ENCODE measurements at regions not wholly inside any gene's neighbourhood (a gene's known extent, or its start where the extent isn't known, plus 50 kb on each side); places are given as distances from the start of the nearest gene placed in this dataset.
A peak's percentile ranks its signal among the peaks of the same experiment; 100 is the strongest.

GRCh38 chr15:70563561-70564095 is 199.7 kb downstream of the UACA start:
- Histone ChIP-seq H3K79me1 (ENCODE audit: low read depth, low read length) (no peaks in the 10 kb centered on the region), H2BK20ac (ENCODE audit: low read length) (no peak overlapping the region), H3K56ac (replicated peaks; ENCODE audit: insufficient read length, low read depth, low read length) (no peak overlapping the region), H3K4me2 (ENCODE audit: insufficient read depth in 1 of 2, low read depth in 2 of 2, low read length in 2 of 2) (no peak overlapping the region), H4K91ac (replicated peaks; ENCODE audit: insufficient read length, low read length) (no peak overlapping the region), H3K18ac (ENCODE audit: extremely low read depth, low read length) (no peak overlapping the region), H4K5ac (ENCODE audit: insufficient read length, low read depth, low read length) (no peak overlapping the region), H3K79me2 (ENCODE audit: control insufficient read depth in 1 of 2, insufficient read depth in 2 of 2, low read length in 2 of 2) (no peaks in the 10 kb centered on the region), H3K4me3 (ENCODE audit: extremely low read depth in 1 of 4, insufficient read depth in 2 of 4, low read depth in 3 of 4, low read length in 4 of 4) (no peak overlapping the region), H3K27me3 (replicated peaks in 1 of 4; ENCODE audit: control insufficient read depth in 3 of 4, extremely low read depth in 1 of 4, insufficient read depth in 3 of 4, low read length in 3 of 4) (no peaks in the 10 kb centered on the region; a peak in 1 of 7 replicates), H3K23ac (ENCODE audit: insufficient read length) (no peak overlapping the region), H3K23me2 (ENCODE audit: low read depth, low read length) (peaks cover 4% of the 10 kb centered on the region; the same call in 1 of the 2 replicates), H4K20me1 (replicated peaks in 1 of 2; ENCODE audit: control insufficient read depth in 1 of 2, insufficient read depth in 2 of 2, low read length in 2 of 2) (peaks cover 0 to 4% of the 10 kb centered on the region in 2 experiments), H3K14ac (ENCODE audit: insufficient read length) (no peak overlapping the region), H2AFZ (ENCODE audit: low read length) (no peak overlapping the region), H3K36me3 (ENCODE audit: control insufficient read depth in 2 of 4, insufficient read depth in 4 of 4, low read length in 3 of 4) (no peaks in the 10 kb centered on the region), H3K9me3 (ENCODE audit: insufficient read depth in 2 of 2, low read depth in 1 of 2, low read length in 1 of 2) (no peaks in the 10 kb centered on the region), H2BK15ac (ENCODE audit: low read length) (no peak overlapping the region), H3K4ac (replicated peaks; ENCODE audit: insufficient read length, low read depth, low read length) (no peak overlapping the region), H3K9ac (replicated peaks in 1 of 4; ENCODE audit: extremely low read depth in 1 of 4, low read depth in 3 of 4, low read length in 3 of 4) (no peak overlapping the region), H2BK12ac (ENCODE audit: low read depth, low read length) (no peak overlapping the region), H3K27ac (ENCODE audit: low read depth, low read length) (no peak overlapping the region), H4K8ac (ENCODE audit: extremely low read depth, insufficient read depth, low read length) (no peak overlapping the region), H3K4me1 (replicated peaks in 1 of 4; ENCODE audit: control insufficient read depth in 3 of 4, insufficient read depth in 4 of 4, low read length in 3 of 4) (peaks cover 0 to 7% (median 1%) of the 10 kb centered on the region in 4 experiments; a peak in 4 of 7 replicates), H2AK5ac (ENCODE audit: low read depth, low read length) (no peak overlapping the region), H2BK5ac (ENCODE audit: low read depth, low read length) (no peak overlapping the region), H2BK120ac (replicated peaks; ENCODE audit: low read depth, low read length) (no peak overlapping the region)
- ChIA-PET CTCF (ENCODE audit: partially characterized antibody) (interaction anchor here (0.5 to 2.2 kb wide), 8 partner anchors 8 to 76 kb away, joined by 3 to 7 read pairs (median 4); no protein-coding TSS in a partner anchor), POLR2A (ENCODE audit: partially characterized antibody) (no interaction called here)
- no peak for FAIRE-seq
- 84% methylated on average over 6 of the region's 6 CpGs; no CpG with 5 or more reads in 1 of the 2 experiments for WGBS, 2 experiments (ENCODE audit: extremely low coverage in 1 of 2, insufficient coverage in 1 of 2, insufficient read length in 1 of 2, insufficient replicate concordance in 2 of 2, low coverage in 1 of 2, low lambda C conversion rate in 2 of 2, missing lambda C conversion rate in 1 of 2)
- peak in 1 of 2 experiments; percentile 31 for DNase-seq (ENCODE audit: low read depth in 1 of 2, low spot score in 2 of 2)
- no peak for TF ChIP-seq SUZ12 (IDR thresholded peaks at IDR 0.05; ENCODE audit: low read length)
- no peak for TF ChIP-seq USF2 (IDR thresholded peaks at IDR 0.05; ENCODE audit: low read length)
- no peak for TF ChIP-seq TAF1 (IDR thresholded peaks at IDR 0.05; ENCODE audit: low read depth, low read length)
- no peak for TF ChIP-seq GTF2F1 (IDR thresholded peaks at IDR 0.05; ENCODE audit: borderline replicate concordance, low read depth, low read length)
- no peak for TF ChIP-seq SP1 (IDR thresholded peaks at IDR 0.05; ENCODE audit: low read depth, low read length)
- TF ChIP-seq KDM1A (IDR thresholded peaks at IDR 0.05; ENCODE audit: borderline replicate concordance, low read length), result no peak
- no peak for TF ChIP-seq RFX5 (IDR thresholded peaks at IDR 0.05; ENCODE audit: borderline replicate concordance, low read depth, low read length)
- TF ChIP-seq POU5F1 (IDR thresholded peaks at IDR 0.05; ENCODE audit: low read depth, low read length), result no peak
- no peak for TF ChIP-seq TAF7 (optimal IDR thresholded peaks at IDR 0.05; ENCODE audit: borderline replicate concordance, low read depth, low read length)
- no peak for TF ChIP-seq MAFK (IDR thresholded peaks at IDR 0.05; ENCODE audit: low read depth, low read length)
- no peak for TF ChIP-seq PHF8 (conservative IDR thresholded peaks at IDR 0.05; ENCODE audit: low read depth, low read length)
- TF ChIP-seq ATF3 (IDR thresholded peaks at IDR 0.05; ENCODE audit: insufficient read depth, low read depth, low read length), result no peak

Measured in H1 (cell line).